ENCODE measurements at regions not wholly inside any gene's neighbourhood (a gene's known extent, or its start where the extent isn't known, plus 50 kb on each side); places are given as distances from the start of the nearest gene placed in this dataset.

DNA sequence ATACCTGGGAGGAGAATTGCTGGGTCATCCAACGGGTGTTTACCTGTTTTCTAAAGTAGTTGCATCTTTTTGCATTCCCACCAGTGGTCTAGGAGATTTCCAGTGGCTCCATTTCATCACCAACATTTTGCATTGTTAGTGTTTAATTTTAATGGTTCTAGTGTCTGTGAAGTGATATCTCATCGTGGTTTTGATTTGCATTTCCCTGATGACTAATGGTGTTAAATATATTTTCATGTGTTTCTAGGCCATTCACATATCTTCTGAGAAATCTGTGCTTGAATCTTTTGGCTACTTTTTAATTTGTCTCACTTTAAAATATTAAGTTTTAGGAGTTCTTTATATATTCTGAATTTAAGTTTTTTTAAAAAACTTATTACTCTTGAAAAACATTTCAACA is 439.6 kb downstream of the TMEM135 start:
- TF ChIP-seq, protein P1, sequence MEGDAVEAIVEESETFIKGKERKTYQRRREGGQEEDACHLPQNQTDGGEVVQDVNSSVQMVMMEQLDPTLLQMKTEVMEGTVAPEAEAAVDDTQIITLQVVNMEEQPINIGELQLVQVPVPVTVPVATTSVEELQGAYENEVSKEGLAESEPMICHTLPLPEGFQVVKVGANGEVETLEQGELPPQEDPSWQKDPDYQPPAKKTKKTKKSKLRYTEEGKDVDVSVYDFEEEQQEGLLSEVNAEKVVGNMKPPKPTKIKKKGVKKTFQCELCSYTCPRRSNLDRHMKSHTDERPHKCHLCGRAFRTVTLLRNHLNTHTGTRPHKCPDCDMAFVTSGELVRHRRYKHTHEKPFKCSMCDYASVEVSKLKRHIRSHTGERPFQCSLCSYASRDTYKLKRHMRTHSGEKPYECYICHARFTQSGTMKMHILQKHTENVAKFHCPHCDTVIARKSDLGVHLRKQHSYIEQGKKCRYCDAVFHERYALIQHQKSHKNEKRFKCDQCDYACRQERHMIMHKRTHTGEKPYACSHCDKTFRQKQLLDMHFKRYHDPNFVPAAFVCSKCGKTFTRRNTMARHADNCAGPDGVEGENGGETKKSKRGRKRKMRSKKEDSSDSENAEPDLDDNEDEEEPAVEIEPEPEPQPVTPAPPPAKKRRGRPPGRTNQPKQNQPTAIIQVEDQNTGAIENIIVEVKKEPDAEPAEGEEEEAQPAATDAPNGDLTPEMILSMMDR (IDR thresholded peaks at IDR 0.05; ENCODE audit: extremely low read depth, missing control alignments) = no peak
- no peak for DNase-seq (ENCODE audit: low spot score)

DNA sequence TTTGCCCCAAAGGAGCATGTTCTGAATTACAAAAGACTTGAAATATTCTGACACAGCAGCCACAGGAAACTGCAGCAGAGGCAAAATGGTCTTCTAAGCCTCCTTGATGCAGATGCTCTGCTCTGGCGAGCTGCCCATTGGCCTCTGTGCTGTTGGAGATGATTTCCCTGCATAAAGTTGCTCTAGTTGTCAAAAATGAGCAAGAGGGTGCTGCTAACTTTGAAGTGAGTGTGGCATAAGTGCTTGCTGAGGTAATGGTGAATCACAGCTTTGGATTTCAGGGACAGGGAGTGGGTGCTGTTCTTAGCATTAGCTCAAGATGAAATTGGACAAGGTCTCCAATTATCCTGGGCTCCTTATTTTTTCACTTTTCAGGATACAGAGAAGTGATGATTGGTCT is 435.4 kb downstream of the TMEM135 start:
- DNase-seq (ENCODE audit: low spot score) = no peak
- TF ChIP-seq, protein P1 (IDR thresholded peaks at IDR 0.05; ENCODE audit: extremely low read depth, missing control alignments) = no peak

DNA sequence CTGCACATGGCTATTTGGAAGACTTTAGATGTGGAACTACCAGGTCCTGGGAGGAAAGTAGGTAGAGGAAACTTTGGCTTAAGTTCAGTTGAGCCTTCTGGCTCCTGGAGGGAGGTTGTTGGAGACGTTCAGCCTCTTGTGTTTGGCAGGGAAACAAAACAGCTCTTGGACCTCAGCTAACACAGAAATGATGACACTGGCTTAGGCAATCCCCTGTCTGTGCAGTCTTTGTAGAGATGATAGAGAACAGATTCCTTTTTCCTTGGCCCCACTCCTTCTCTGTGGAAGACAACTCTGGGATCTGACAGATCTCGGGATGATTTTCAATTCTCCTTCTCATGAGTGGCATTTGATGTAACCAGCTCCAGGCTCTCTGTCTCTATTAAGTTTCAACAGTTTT is 428.5 kb downstream of the TMEM135 start:
- TF ChIP-seq, protein P1 (IDR thresholded peaks at IDR 0.05; ENCODE audit: extremely low read depth, missing control alignments) = no peak
- no peak for DNase-seq (ENCODE audit: low spot score)

DNA sequence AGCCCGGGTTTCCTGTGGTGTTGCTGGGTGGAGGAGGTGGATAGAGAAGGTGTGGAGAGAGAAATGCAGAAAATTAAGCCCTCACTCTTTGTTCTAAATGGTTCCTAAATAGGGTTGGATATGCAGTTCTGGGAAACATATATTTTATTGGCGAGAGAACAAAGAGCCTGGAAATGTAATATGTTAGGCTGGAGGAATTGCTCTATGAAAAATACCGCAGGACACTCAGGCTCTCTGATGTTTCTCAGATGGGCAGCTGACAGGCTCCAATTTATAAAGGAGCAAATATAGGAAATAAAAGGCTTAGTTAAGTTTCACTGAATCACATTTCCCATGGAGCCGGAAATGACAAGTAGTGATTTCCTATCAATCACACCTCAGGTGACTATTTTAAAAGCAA is 428.0 kb downstream of the TMEM135 start:
- TF ChIP-seq, protein P1 (IDR thresholded peaks at IDR 0.05; ENCODE audit: extremely low read depth, missing control alignments) = no peak
- no peak for DNase-seq (ENCODE audit: low spot score)

DNA sequence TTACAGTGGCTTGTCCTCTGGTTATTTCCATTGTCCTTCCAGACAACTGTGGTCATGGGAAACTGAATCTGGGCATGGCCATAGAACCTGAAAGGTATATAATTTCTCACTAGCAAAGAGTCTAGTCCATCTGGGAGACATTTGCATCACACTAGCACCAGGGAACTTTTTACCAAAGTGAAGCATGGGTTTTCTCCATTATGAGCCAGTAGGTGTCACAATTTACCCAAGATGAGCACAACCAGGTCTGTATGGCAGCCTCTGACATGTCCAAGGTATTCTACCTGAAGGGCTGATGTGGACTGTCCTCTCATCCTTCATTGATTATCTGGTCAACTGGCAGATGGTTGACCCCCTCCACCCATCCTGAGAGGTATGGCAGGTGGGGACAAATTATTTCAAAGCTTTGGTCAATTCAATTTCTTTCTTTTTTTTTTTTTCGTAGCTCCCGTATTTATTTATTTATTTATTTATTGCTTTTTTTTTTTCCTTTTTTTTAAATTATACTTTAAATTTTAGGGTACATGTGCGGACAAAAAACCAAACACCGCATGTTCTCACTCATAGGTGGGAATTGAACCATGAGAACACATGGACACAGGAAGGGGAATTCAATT is 425.9 kb downstream of the TMEM135 start:
- TF ChIP-seq, protein P1 (IDR thresholded peaks at IDR 0.05; ENCODE audit: extremely low read depth, missing control alignments) = no peak
- peak; percentile 18 for DNase-seq (ENCODE audit: low spot score)

DNA sequence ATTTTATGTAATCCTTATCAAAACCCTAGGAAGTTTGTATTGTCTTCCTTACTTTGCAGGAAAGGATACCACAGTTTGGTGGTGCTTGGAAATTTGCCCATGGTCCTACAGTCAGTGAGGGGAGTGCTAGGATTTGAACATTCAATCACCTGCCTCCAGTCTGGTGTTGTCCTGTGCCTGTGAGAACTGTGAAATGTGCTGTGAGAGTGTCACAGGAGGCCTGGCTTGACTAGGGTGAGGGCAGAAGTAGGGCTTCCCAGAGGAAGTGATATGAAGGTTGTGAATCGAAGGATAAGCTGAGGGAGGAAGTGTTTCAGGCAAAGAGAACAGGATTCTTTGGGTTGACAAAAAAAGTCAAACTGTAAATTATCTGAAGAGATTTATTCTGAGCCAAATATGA is 424.4 kb downstream of the TMEM135 start:
- no peak for DNase-seq (ENCODE audit: low spot score)
- TF ChIP-seq, protein P1 (IDR thresholded peaks at IDR 0.05; ENCODE audit: extremely low read depth, missing control alignments) = no peak

DNA sequence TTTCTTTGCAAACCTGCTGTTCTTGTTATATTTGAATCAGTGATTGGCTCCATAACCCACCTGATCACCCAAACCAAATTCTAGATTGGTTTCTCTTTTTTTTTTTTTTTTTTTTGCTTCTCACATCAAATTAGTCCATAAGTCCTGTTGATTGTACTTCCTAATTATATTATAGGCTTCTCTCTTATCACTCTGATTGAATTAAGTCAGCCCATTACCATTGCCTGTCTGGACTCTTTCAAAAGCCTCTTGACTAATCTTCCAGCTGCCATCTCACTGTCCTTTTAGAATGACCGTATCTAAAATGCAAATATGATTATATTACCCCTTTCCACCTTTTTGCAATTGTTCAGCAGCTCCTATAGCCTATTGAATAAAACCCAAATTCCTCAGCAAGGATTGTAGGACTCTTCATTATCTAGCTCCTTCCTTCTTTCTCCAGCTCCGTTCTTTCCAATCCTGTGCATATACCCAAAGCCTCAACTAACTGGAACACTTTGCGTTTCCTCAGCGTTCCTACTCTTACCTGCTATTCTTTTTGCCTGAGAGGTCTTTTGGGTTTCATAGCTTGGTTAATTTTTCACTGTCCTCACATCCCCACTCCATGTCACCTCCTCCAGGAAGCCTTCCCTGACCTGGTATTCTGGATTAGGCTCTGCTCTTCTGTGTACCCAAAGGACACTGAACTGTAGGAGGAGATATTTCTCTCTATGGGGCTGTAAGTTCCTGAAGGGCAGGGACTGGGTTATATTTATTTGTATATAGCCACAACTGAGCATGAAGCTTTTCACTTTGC is 423.3 kb downstream of the TMEM135 start:
- TF ChIP-seq, protein P1 (IDR thresholded peaks at IDR 0.05; ENCODE audit: extremely low read depth, missing control alignments) = no peak
- no peak for DNase-seq (ENCODE audit: low spot score)

Measured in GM20000 (cell line).